HG02571 (cell line): ENCODE measurements at regions not wholly inside any gene's neighbourhood (a gene's known extent, or its start where the extent isn't known, plus 50 kb on each side); places are given as distances from the start of the nearest gene placed in this dataset.
"Not testable (repeated sequence)": the region's sequence is repeated elsewhere in the genome, so short reads cannot be mapped to it uniquely, and the experiment has no call there.

ENCODE experiments used
- ATAC-seq: cut with Tn5 transposase; IDR thresholded peaks from one replicate; pipeline ENCODE4 v1.9.1; 2021; ENCODE audit warnings: mild to moderate bottlenecking, moderate library complexity; ENCODE audit not compliant: unreplicated experiment

DNA sequence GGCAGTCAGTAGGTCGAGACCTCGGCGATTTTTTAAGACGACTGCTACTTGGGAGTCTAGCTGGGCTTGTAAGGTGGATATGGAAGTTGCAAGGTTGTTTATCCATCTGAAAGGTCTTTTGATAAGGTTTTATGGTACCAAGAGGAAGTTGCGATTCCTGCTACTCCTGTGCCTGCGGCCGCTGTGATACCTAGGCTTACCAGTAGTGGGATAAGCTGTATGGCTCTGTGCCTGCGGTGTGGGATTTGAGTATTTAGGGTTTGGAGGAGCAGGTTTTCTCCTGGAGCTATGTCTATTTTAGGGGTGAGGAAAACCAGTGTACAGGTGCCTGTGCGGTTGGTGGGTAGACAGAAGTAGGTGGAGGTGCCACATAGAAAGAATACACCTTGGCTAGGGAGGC, 1059.8 kb downstream of the SI start:
- no peak for ATAC-seq

DNA sequence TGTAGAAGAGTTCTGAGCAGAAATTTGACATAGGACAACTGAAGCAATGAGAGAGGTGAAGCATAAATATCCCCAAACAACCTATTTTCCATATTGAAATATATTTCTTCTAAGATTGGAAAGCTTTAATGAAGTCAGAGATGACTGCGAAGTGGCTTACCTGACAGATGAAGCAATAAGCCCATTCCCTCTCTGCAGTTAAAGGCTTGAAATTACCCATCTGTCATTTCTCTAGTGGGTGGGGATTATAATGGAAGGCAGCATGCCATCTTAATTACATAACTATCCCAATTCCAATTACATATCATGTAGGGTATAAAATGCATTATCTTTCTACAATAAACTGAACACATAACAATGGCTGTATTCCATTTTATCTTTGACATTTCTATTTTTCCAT, 1070.5 kb downstream of the SI start:
- ATAC-seq: no peak

DNA sequence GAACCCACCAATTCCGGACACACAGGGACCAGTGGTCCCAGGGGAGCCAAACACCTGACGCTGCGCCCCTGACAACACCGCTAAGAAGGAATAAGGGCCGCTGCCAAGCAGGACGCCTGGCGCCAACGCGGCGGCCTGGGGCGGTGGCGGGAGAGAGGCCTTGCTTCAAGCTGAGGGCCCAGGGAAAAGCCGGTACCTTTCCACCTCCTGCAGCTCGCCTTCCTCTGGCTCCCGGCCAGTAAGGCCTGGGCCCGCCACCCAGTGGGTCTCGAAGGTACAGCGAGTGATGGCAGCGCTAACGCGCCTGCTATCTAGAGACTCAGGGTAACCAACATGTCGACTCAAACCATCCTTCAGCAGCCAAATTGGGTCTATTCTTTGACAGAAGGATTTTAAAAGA, 1074.1 kb downstream of the SI start:
- ATAC-seq: no peak

DNA sequence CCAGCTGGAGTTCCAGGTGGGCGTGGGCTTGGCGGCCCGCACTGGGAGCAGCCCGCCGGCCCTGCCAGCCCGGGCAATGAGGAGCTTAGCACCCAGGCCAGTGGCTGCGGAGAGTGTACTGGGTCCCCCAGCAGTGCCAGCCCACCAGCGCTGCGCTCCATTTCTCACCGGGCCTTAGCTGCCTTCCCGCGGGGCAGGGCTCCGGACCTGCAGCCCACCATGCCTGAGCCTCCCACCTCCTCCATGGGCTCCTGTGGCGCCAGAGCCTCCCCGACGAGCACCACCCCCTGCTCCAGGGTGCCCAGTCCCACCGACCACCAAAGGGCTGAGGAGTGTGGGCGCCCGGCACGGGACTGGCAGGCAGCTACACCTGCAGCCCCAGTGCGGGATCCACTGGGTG, 1075.3 kb downstream of the SI start:
- not testable (repeated sequence) for ATAC-seq

DNA sequence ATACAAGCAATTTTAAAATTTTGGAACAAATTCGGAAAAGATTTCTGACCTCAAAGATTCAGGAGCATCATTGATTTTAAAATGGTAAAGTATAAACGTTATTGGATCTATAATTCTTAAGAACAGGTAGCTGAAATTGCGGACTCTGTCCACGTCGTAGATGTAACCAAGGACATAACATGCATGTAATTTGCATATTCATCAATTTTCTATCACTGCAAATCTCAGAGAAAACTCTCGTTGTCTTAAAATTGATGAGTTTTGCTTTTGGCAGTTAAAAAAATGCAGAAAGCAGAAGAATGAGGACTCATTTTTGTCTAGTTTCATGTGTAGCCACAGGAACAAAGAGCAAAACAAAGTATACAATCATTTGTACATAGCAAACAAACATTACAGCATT, 1094.4 kb downstream of the SI start:
- no peak for ATAC-seq

DNA sequence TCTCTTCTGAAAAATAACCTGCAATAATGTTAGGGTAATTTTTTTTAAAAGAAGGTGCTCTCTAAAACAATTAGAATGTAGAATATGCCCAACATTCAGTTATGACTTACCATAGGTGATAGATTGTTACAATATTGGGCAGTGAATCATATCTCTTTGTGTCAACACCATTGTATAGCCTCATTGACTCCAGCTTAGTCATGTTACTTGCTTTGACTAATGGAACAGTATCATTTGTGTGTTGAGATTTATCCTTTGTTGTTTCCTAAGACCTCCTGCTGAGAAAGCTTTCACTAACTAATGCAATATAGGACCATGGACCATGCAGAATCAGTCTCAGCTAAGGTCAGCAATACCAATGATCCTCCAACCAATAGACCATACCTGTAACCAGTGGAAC, 1106.4 kb downstream of the SI start:
- ATAC-seq: no peak

DNA sequence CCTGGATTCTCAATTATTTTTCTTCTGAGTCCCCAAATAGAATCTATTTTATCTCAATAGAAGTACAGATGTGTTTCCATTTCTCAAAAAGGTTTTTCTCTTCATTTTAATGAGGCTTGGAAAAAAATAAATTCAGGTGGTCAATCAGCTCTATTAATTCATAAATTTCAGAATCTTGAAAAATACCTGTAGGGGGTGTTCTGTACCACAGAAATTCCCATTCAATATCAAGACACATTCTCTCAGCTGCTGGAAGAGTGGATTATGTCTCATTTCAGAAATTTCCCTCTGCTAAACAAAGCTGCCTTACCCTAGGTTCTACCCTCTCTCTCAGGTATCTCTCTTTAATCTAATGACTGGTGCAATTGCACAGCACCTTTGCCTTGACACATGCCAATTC, 1121.2 kb downstream of the SI start:
- ATAC-seq: no peak

DNA sequence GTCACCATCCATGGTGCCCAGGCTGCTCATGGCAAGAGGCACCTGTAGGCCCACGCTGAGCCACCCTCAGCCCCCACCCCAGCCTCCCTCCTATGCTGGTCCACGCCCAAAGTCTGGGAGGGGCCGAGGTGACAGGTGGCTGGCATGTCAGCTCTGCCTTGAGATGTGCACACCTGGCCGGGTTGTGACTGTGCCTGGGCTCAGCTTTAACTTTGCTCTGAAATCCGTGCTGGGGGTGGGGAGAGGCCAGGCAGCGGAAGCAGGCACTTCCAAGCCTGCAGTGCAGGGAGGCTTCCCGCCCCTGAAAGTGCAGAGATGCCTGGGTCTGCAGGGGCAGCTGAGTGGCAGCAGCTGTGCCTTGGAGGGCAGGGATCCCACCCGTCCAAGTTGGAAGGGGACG, 1124.8 kb downstream of the SI start:
- no peak for ATAC-seq

DNA sequence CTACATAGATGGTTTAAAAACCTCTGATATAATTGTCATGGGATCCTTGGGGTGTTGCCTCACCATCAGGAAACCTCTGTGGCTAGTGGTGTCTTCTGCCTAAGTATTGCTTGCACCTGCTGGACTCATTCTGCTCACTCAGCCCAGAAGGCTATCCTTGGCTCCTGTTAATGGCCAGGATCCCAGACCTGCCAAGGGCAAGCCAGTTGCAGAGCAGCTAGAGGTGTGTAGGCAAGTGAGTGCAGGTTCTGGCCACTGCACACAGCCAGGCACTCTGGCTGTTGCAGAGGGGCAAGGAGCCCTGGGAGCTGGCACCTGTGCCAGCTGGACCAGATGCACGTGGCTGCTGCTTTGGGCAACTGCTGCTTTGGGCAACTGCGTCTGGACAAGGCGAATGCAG, 1125.8 kb downstream of the SI start:
- no peak for ATAC-seq

DNA sequence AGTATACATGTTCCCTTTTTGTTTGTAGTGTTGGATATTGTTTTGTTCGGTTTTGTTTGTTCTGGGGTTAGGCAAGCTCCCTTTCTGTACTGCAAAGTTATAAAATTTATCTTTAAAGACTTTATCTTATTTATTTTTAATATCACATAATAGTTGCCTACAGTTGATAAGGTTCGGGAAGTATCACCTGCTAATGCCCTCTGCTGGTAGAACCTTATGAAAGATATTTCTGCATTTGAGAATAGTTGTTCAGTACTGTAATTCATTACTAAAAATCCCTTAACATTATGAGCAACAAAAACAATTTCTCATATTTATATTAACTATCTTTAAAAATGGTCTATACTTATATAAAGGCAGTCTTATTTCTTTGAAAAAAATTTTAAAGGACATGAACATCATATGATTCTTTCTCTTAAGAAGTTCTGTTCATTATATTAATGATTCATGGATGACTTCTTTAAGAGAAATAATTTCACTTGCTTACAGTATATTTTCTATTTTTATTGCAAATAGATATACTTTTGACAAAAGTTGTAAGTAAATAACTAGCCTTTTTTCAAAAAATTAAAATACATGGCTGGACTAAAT, 1126.8 kb downstream of the SI start:
- ATAC-seq: no peak

DNA sequence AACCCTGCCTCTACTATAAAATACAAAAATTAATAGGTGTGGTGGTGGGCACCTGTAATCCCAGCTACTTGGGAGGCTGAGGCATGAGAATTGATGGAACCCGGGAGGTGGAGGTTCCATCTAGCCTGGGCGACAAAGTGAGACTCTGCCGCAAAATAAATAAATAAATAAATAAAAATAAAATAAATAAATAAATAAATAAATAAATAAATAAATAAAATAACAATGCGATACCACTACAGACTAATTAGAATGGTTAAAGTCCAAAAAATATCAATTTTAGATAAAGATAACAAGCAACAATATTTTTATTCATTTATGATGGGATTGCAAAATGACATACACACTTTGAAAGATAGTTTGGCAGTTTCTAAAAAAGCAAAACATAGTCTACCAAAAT, 1131.5 kb downstream of the SI start:
- ATAC-seq: no peak

DNA sequence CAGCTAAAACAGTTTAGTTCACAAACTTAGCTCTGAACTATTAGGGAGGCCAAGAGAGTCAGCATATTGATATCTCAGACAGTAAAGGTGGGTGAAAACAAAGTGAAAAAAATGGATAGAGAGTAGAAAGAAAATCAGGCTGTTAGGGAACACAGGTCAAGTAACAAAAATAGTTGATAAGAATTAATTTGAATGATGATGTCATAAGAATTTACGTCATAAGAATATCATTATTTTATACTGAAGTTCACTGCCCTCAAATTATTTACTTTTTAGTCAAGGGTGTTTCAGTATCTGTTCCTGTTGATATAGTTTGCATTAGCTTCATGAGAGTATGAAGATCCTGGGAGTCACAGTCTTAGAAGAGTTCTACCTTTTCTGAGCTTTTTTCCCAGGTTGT, 1134.6 kb downstream of the SI start:
- ATAC-seq: no peak

DNA sequence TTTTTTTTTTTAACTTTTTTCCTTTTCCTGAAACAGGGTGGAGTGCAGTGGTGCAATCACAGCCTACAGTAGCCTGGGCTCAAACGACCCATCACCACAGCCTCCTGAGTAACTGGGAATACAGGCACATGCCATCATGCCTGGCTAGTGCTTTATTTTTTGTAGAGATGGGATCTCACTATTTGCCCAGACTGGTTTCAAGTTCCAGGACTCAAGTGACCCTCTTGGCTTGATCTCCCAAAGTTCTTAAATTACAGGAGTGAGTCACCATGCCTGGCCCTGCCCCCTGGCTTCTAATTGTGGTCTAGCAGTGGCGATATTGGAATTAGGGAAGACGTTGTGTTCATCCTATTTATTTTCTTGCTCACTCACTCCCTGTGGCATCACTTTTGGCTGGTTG, 1138.4 kb downstream of the SI start:
- ATAC-seq: no peak

DNA sequence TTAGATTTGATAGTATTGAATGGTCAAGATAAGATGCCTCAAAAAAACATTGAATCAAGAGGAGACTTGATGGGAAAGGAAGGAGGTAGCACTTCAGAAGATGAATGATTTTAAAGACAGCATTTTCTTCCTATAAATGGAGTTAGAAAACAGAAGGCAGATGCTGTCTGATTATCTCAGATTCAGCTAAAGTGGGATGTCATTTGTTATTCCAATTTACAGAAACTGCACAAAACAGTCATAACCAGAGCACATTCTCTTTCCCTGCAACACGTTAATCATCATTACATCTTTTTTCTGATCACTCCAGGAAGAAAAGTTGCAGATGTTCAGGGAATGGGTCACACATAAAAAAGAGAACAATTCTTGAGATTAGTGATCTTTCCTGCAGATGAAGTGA, 1141.8 kb downstream of the SI start:
- ATAC-seq: no peak

DNA sequence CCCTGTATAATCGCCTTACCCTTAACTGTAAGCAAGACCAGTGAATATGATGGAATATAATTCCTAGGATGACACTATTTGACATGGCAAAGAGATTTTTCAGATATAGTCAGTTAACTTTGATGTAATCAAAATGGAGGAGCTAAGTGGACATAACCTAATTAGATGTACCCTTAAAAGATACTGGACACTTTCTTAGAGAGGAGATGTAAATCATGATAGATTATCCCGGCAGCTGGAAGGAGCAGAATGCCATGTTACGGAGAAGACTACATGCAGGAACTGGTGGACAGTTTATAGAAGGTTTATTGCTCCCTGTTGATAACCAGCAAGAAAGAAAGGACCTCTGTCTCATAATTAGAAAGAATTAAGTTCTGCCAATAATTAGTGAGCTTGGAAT, 1142.9 kb downstream of the SI start:
- no peak for ATAC-seq

DNA sequence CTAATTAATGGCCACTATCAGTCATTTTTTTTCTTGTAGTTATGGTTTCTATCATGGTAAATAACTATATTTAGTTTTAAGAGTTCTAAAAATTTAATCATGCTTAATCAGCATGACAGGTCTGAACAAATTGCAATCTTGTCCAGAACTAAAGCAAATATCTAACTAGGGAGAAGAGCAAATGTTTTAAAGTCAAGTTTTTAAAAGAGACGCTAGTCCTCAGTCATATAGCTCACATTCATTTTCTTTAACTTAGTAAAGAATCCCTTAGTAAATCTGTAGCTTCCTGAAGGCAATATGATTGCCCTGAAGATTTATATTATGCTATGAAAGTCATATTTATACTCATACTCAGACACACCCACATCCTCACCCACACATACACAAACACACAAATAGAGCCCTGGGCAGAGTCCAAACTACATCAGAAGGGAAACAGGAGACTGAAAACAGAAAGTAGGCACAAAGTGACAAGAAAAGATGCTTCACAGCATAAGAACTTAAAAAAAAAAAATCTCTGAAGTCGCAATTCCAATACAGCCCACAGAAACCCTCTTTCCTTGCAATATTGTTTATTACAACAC, 1149.1 kb downstream of the SI start:
- ATAC-seq: no peak

DNA sequence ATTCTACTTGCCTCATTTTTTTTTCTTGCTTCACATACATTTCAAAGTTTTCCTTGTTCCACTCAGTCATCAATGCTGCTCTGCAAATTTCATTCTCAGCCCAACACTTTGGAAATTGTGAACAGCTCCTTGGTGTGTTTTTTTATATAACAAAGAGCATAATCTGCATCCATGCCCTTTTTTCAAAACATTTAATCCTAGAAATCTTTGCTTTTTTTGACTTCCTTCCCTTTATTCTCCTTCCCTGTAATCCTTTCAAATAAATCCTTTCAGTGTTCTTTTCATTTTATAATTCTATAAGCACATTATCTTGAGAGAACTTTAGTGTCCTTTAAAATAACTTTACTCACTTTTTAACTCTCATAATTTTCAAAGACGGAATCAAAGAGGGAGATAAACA, 1150.8 kb downstream of the SI start:
- no peak for ATAC-seq

DNA sequence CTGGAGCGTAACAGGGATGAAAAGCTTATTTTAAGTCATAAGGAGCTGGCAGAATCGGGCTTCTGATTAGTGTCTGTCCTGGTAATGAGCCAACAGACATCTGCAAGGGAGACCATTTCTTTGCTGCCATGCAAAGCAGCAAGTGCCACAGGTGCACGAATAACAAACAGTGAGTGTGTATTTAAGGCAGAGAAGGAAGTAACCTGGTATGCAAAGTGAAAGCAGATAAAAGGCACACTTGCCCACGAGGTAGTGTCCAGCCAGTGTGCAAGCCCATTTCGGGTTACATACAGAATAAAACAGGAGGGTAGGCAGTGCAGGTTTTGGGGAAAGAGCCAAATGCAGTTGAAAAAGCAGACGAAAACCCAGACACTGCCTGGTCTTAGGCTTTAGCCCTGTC, 1153.7 kb downstream of the SI start:
- ATAC-seq: no peak

DNA sequence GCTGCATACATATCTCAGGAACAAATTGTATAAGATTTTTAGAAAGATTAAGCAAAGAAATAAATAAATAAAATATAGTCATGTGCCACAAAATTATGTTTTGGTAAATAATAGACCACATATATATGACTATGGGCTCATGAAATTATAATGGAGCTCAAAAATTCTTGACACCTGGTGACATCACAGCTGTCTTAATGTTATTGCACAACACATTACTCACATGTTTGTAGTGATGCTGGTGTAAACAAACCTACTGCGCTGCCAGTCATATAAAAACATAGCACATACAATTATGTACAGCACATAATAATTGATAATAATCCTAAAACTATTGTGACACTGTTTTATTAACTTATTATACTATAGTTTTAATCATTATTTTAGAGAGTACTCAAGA, 1159.1 kb downstream of the SI start:
- no peak for ATAC-seq

DNA sequence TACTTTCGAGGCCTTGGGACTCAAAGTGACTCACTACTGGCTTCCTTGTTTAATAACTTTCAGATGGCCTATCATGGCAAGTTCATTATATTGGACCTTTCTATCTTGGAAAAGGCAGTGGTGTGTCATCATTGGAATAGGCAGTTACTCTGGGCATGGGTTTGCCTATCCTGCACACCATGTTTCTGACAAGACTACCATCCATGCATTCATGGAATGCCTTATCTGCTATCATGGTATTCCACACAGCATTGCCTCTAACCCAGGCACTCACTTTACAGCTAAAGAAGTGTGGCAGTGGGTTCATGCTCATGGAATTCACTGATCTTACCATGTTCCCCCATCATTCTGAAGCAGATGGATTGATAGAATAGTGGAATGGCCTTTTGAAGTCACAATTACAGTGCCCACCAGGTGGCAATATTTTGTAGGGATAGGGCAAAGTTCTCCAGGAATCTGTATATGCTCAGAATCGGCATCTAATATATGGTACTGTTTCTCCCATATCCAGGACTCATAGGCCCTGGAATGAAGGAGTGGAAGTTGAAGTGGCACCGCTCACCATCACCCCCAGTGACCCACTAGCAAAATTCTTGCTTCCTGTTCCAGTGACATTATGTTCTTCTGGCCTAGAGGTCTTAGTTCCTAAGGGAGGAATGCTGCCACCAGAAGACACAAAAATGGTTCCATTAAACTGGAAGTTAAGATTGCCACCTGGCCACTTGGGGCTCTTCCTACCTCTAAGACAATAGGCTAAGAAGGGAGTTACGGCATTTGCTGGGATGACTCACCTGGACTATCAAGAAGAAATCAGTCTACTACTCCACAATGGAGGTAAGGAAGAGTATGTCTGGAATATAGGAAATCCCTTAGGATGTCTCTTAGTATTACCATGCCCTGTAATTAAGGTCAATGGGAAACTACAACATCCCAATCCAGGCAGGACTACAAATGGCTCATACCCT, 1161.4 kb downstream of the SI start:
- ATAC-seq: no peak

DNA sequence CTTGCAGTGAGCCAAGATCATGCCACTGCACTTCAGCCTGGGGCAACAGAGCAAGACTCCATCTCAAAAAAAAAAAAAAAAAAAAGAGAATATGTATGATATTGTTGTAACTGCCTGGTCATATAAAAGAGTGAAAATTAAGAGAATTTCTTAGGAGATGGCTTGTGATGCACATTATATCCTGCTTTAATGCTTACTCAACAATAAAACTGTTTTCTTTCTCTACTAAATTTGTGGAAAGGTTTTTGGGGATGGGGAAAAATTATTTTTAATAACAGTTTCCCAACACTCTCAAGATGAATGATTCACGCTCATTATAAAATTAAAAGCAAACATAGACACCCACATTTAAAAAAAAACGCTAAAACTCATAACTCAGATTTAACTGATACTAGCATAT, 1163.0 kb downstream of the SI start:
- no peak for ATAC-seq

DNA sequence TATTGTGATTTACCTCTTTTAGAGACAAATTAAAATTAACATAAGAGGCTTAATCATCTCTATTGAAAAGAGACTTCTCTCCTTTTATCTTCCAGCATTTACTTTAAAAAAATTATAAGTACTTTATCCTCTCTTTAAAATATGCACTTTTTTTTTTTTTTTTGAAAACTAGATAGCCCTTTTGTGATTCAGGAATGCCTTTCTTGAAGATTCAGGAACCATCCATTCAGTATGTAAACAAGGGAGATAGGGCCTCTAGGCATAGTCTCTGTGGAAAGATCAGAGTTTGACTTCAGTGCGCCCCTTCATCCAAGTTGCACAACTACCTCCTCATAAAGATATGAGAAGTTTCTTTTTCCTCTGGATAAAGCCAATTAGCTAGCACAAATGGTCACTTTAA, 1163.7 kb downstream of the SI start:
- no peak for ATAC-seq
